PC-3 (cell line): ENCODE measurements at regions not wholly inside any gene's neighbourhood (a gene's known extent, or its start where the extent isn't known, plus 50 kb on each side); places are given as distances from the start of the nearest gene placed in this dataset.

Experiments used
- ATAC-seq: fragments of 200-7000 bp; cut with Tn5 transposase; 2 replicates; pipeline ENCODE4 v1.9.1; 2020; ENCODE audit warnings: mild to moderate bottlenecking, moderate library complexity
- BruUV-seq: library from RNA; stranded (reverse); fragments of 400-500 nt; replicated peaks from 2 replicates; lab custom pipeline; 2021; lab: Mats Ljungman, UMichigan
- CTCF ChIA-PET: fragments of 300-600 bp; sonication (Branson Sonifier 250); formaldehyde crosslinking; loops from one replicate; lab custom pipeline; 2022; ENCODE audit warnings: antibody characterized with exemption; lab: Charles Lee
- POLR2A ChIA-PET: fragments of 300-600 bp; sonication (Branson Sonifier 250); formaldehyde crosslinking; loops from one replicate; lab custom pipeline; 2022; ENCODE audit warnings: antibody characterized with exemption; ENCODE audit not compliant: unreplicated experiment; lab: Charles Lee
- DNase-seq: peaks from one replicate; pipeline ENCODE4 v3.0.0-alpha.2; 2015
- H2AFZ ChIP-seq: fragments of 300-600 bp; sonication (generic); 2 replicates; pipeline ENCODE4 v1.6.0; 2016; ENCODE audit warnings: antibody characterized with exemption, low read length
- H3F3A ChIP-seq: fragments of 300-600 bp; sonication (generic); one replicate; pipeline ENCODE4 v1.6.0; 2017; ENCODE audit warnings: antibody characterized with exemption, low read length, control low read depth, mild to moderate bottlenecking; ENCODE audit not compliant: unreplicated experiment
- H3K27ac ChIP-seq: fragments of 300-600 bp; sonication (generic); 2 replicates; pipeline ENCODE4 v1.5.1; 2016; ENCODE audit warnings: mild to moderate bottlenecking, low read length
- H3K27me3 ChIP-seq: fragments of 300-600 bp; sonication (generic); 2 replicates; pipeline ENCODE4 v1.6.1; 2016; ENCODE audit warnings: low read length, mixed read lengths
- H3K36me3 ChIP-seq: fragments of 300-600 bp; sonication (generic); 2 replicates; pipeline ENCODE4 v1.6.1; 2016; ENCODE audit warnings: low read depth, mixed run types, low read length, mixed read lengths
- H3K4me1 ChIP-seq: fragments of 300-600 bp; sonication (generic); 2 replicates; pipeline ENCODE4 v1.5.1; 2016; ENCODE audit warnings: low read length; ENCODE audit not compliant: insufficient read depth
- H3K4me2 ChIP-seq: fragments of 300-600 bp; sonication (generic); 2 replicates; pipeline ENCODE4 v1.6.0; 2016; ENCODE audit warnings: low read length
- H3K4me3 ChIP-seq: fragments of 300-600 bp; sonication (generic); 2 replicates; pipeline ENCODE4 v1.5.1; 2016; ENCODE audit warnings: mild to moderate bottlenecking, low read length, mixed read lengths
- H3K79me2 ChIP-seq: fragments of 300-600 bp; sonication (generic); 2 replicates; pipeline ENCODE4 v1.6.1; 2017; ENCODE audit warnings: low read length, mixed read lengths
- H3K9ac ChIP-seq: fragments of 300-600 bp; sonication (generic); 2 replicates; pipeline ENCODE4 v1.6.0; 2016; ENCODE audit warnings: mild to moderate bottlenecking, low read length
- H3K9me2 ChIP-seq: fragments of 300-600 bp; sonication (generic); replicated peaks from 2 replicates; pipeline ENCODE4 v1.6.1; 2016; ENCODE audit warnings: mixed run types, low read length, mixed read lengths
- H3K9me3 ChIP-seq: fragments of 300-600 bp; sonication (generic); 2 replicates; pipeline ENCODE4 v1.6.1; 2016; ENCODE audit warnings: low read length, mixed read lengths
- H4K20me1 ChIP-seq: fragments of 300-600 bp; sonication (generic); 2 replicates; pipeline ENCODE4 v1.6.1; 2016; ENCODE audit warnings: low read length, mixed read lengths
- CTCF ChIP-seq: fragments of 300-600 bp; sonication (generic); conservative IDR thresholded peaks from 2 replicates; pipeline ENCODE4 v1.5.1; 2017; ENCODE audit warnings: antibody characterized with exemption, low read depth, mild to moderate bottlenecking, low read length
- EZH2 ChIP-seq: fragments of 300-600 bp; sonication (generic); IDR thresholded peaks from one replicate; pipeline ENCODE4 v1.6.1; 2017; ENCODE audit warnings: antibody characterized with exemption, mild to moderate bottlenecking, low read length; ENCODE audit not compliant: unreplicated experiment
- EZH2phosphoT487 ChIP-seq: fragments of 300-600 bp; sonication (generic); IDR thresholded peaks from 2 replicates; pipeline ENCODE4 v1.6.1; 2018; ENCODE audit warnings: mild to moderate bottlenecking, antibody characterized with exemption, low read length, borderline replicate concordance
- intact Hi-C: fragments of 100-400 bp; cut with micrococcal nuclease; formaldehyde crosslinking; loops from 2 replicates; pipeline ENCODE4 v1.9.0; 2023

DNA sequence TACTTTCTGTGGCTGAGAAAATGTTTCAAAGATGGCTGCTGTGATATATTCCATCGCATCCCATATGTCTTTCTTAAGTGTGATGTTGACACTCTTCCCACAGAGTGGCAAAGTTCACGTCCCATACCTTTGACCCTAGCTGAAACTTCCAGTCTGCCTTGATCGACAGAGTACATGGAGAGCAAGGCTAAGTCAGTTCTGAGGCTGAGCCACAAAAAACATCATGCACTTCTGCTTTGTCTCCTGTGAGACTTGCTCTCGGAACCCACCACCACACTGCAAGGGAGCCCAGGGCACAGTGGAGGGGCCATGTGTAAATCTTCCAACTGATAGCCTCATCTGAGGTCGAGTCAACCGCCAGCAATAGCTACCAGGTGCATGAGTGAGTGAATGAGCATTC is 431.9 kb upstream of the RUNX1 start:
- Histone ChIP-seq H3K9me2 (no peaks in the 10 kb centered on the region), H3K4me3 (no peak overlapping the region), H3F3A (no peaks in the 10 kb centered on the region), H2AFZ (no peak overlapping the region), H3K79me2 (no peaks in the 10 kb centered on the region), H3K9ac (no peak overlapping the region), H3K27me3 (no peaks in the 10 kb centered on the region), H3K4me1 (peaks cover 12% of the 10 kb centered on the region), H4K20me1 (no peaks in the 10 kb centered on the region), H3K4me2 (no peak overlapping the region), H3K27ac (no peak overlapping the region), H3K9me3 (no peaks in the 10 kb centered on the region), H3K36me3 (no peaks in the 10 kb centered on the region)
- TF ChIP-seq EZH2 (no peak), CTCF (no peak), EZH2phosphoT487 (no peak)
- ChIA-PET CTCF (no interaction called here), POLR2A (no interaction called here)
- DNase-seq (no peak), ATAC-seq (no peak)
- BruUV-seq: no TSS peak
- intact Hi-C loops: no loop called here

GRCh38 chr21:35479529-35479928 is 430.4 kb upstream of the RUNX1 start:
- H4K20me1 ChIP-seq: no peaks in the 10 kb centered on the region
- no peak overlapping the region for H3K27ac ChIP-seq
- BruUV-seq: no TSS peak
- H3K36me3 ChIP-seq: no peaks in the 10 kb centered on the region
- no peaks in the 10 kb centered on the region for H3K9me2 ChIP-seq
- no peaks in the 10 kb centered on the region for H3K79me2 ChIP-seq
- H3K9me3 ChIP-seq: no peaks in the 10 kb centered on the region
- no peak overlapping the region for H3K9ac ChIP-seq
- ATAC-seq (no peak), DNase-seq (no peak)
- H3K4me2 ChIP-seq: no peak overlapping the region
- H3F3A ChIP-seq: no peaks in the 10 kb centered on the region
- no peak overlapping the region for H3K4me3 ChIP-seq
- peaks cover 12% of the 10 kb centered on the region for H3K4me1 ChIP-seq
- ChIA-PET POLR2A (no interaction called here), CTCF (interaction anchor here (0.5 to 0.7 kb wide), 2 partner anchors 29 to 35 kb away, joined by 3 read pairs; no protein-coding TSS in a partner anchor)
- intact Hi-C loops: no loop called here
- no peak overlapping the region for H2AFZ ChIP-seq
- H3K27me3 ChIP-seq: no peaks in the 10 kb centered on the region
- TF ChIP-seq CTCF: no peak

GRCh38 chr21:35479065-35479448 is 430.0 kb upstream of the RUNX1 start:
- Histone ChIP-seq H3K9me2 (no peaks in the 10 kb centered on the region), H3F3A (no peaks in the 10 kb centered on the region), H3K9me3 (no peaks in the 10 kb centered on the region), H3K9ac (no peak overlapping the region), H3K27ac (no peak overlapping the region), H3K79me2 (no peaks in the 10 kb centered on the region), H3K4me3 (no peak overlapping the region), H3K4me1 (peaks cover 12% of the 10 kb centered on the region), H4K20me1 (no peaks in the 10 kb centered on the region), H3K36me3 (no peaks in the 10 kb centered on the region), H3K4me2 (no peak overlapping the region), H3K27me3 (no peaks in the 10 kb centered on the region), H2AFZ (no peak overlapping the region)
- ChIA-PET POLR2A (no interaction called here), CTCF (no interaction called here)
- no peak for TF ChIP-seq EZH2phosphoT487
- TF ChIP-seq CTCF: no peak
- TF ChIP-seq EZH2: no peak
- BruUV-seq: no TSS peak
- no peak for ATAC-seq
- intact Hi-C loops: no loop called here
- DNase-seq: no peak
